Kidney (tissue), 13 donors: ENCODE measurements at regions not wholly inside any gene's neighbourhood (a gene's known extent, or its start where the extent isn't known, plus 50 kb on each side); places are given as distances from the start of the nearest gene placed in this dataset.

Experiments
- DNase-seq, 5 donors: peaks; one replicate each; pipeline ENCODE4 v3.0.0-alpha.2; 2013 to 2020
- FAIRE-seq: peaks from 2 replicates; lab custom pipeline; 2012; peaks lifted over from hg19 to GRCh38; lab: Jason Lieb, UNC
- H3K27ac ChIP-seq, 2 donors: one replicate each; pipeline ENCODE4 v1.7.0; 2013; ENCODE audit warnings: low read depth in 2 of 2, low read length in 2 of 2, inconsistent platforms in 1 of 2
- H3K27me3 ChIP-seq: one replicate; pipeline ENCODE4 v1.7.1; 2013; ENCODE audit warnings: low read length, inconsistent platforms; ENCODE audit not compliant: control insufficient read depth, insufficient read depth
- H3K36me3 ChIP-seq, 3 donors: one replicate each; pipeline versions ENCODE4 v1.7.0 to v1.7.1; 2013; ENCODE audit warnings: low read length in 3 of 3, control low read depth in 1 of 3, inconsistent platforms in 1 of 3; ENCODE audit not compliant: insufficient read depth in 3 of 3, control insufficient read depth in 2 of 3
- H3K4me1 ChIP-seq, 3 donors: one replicate each; pipeline versions ENCODE4 v1.7.0 to v1.7.1; 2013; ENCODE audit warnings: low read length in 3 of 3, inconsistent platforms in 1 of 3, low read depth in 1 of 3; ENCODE audit not compliant: control insufficient read depth in 2 of 3, insufficient read depth in 2 of 3
- H3K4me3 ChIP-seq, 3 donors: one replicate each; pipeline versions ENCODE4 v1.7.0 to v1.8.1; 2013; ENCODE audit warnings: low read length in 3 of 3, control low read depth in 1 of 3, inconsistent platforms in 1 of 3
- H3K9ac ChIP-seq, 3 donors: one replicate each; pipeline versions ENCODE4 v1.7.0 to v1.7.1; 2013; ENCODE audit warnings: low read length in 3 of 3, control low read depth in 1 of 3, inconsistent platforms in 1 of 3
- H3K9me3 ChIP-seq, 3 donors: one replicate each; pipeline versions ENCODE4 v1.7.0 to v1.7.1; 2013; ENCODE audit warnings: low read length in 3 of 3, control low read depth in 1 of 3, inconsistent platforms in 1 of 3; ENCODE audit not compliant: control insufficient read depth in 2 of 3, insufficient read depth in 1 of 3
- CTCF ChIP-seq: IDR thresholded peaks from 3 replicates; pipeline ENCODE4 v1.5.1; 2012; ENCODE audit warnings: mild to moderate bottlenecking, moderate library complexity, borderline replicate concordance; ENCODE audit not compliant: insufficient read depth; ENCODE audit errors: extremely low read depth
- intact Hi-C: fragments of 100-400 bp; cut with DNase I; formaldehyde crosslinking; loops from one replicate; pipeline ENCODE4 v1.11.1; 2022
- donor health status: control.
- donor health status: control.
- donor health status: control.
- donor health status: control.
- donor health status: control.
- donor health status: DM: yes; HTN: yes; CAD: no.
- donor health status: Normal renal cell carcinoma (clear cell type).

GRCh38 chr13:65342541-65343337, 1887.4 kb downstream of the PCDH9 start:
- no peak for FAIRE-seq
- intact Hi-C loops = no loop called here
- no peak for TF ChIP-seq CTCF

GRCh38 chr13:65339241-65339640, 1890.9 kb downstream of the PCDH9 start:
- no peak overlapping the region for H3K27ac ChIP-seq
- no peaks in the 10 kb centered on the region for H3K4me1 ChIP-seq
- no peak overlapping the region for H3K4me3 ChIP-seq
- no peak overlapping the region for H3K9ac ChIP-seq
- no peaks in the 10 kb centered on the region for H3K36me3 ChIP-seq
- FAIRE-seq (no peak), DNase-seq (no peak)
- TF ChIP-seq CTCF = no peak
- no peaks in the 10 kb centered on the region for H3K27me3 ChIP-seq
- no peaks in the 10 kb centered on the region for H3K9me3 ChIP-seq
- intact Hi-C loops = no loop called here

More at GRCh38 chr13:65342541-65343337, 1887.4 kb downstream of the PCDH9 start:
- DNase-seq = no peak
- H3K36me3 ChIP-seq = no peaks in the 10 kb centered on the region
- H3K4me3 ChIP-seq = no peak overlapping the region
- no peaks in the 10 kb centered on the region for H3K4me1 ChIP-seq
- no peak overlapping the region for H3K9ac ChIP-seq
- H3K27me3 ChIP-seq = no peaks in the 10 kb centered on the region
- no peak overlapping the region for H3K27ac ChIP-seq
- no peaks in the 10 kb centered on the region for H3K9me3 ChIP-seq

- intact Hi-C loops = no loop called here
- Histone ChIP-seq H3K9me3 (no peaks in the 10 kb centered on the region), H3K36me3 (no peaks in the 10 kb centered on the region), H3K9ac (no peak overlapping the region), H3K4me3 (no peak overlapping the region), H3K27ac (no peak overlapping the region), H3K4me1 (no peaks in the 10 kb centered on the region), H3K27me3 (no peaks in the 10 kb centered on the region)
- FAIRE-seq (no peak), DNase-seq (no peak)
- TF ChIP-seq CTCF = no peak
Measured at GRCh38 chr13:65336916-65337315, 1893.2 kb downstream of the PCDH9 start.
